C4-2B (cell line): ENCODE measurements at regions not wholly inside any gene's neighbourhood (a gene's known extent, or its start where the extent isn't known, plus 50 kb on each side); places are given as distances from the start of the nearest gene placed in this dataset.
"Not testable (repeated sequence)": the region's sequence is repeated elsewhere in the genome, so short reads cannot be mapped to it uniquely, and the experiment has no call there.

ENCODE experiments used
- CTCF ChIP-seq: fragments of 450-650 bp; conservative IDR thresholded peaks from 2 replicates; pipeline ENCODE4 v1.5.1; 2017; ENCODE audit warnings: mild to moderate bottlenecking
- ZFX ChIP-seq: fragments of 450-650 bp; IDR thresholded peaks from 2 replicates; pipeline ENCODE4 v1.6.1; 2017

- not testable (repeated sequence) for TF ChIP-seq CTCF, ZFX
Measured at GRCh38 chr14:71402415-71402814, 495.2 kb downstream of the PCNX1 start.
